Activated T-cell treated with anti-CD3 and anti-CD28 coated beads, Interleukin-2, amount 50 U/mL, for 48 hours (primary cell): ENCODE measurements at regions not wholly inside any gene's neighbourhood (a gene's known extent, or its start where the extent isn't known, plus 50 kb on each side); places are given as distances from the start of the nearest gene placed in this dataset.
A peak's percentile ranks its signal among the peaks of the same experiment; 100 is the strongest.
"Not testable (repeated sequence)": the region's sequence is repeated elsewhere in the genome, so short reads cannot be mapped to it uniquely, and the experiment has no call there.

Experiments
- DNase-seq, 2 experiments: peaks; one replicate each; pipeline ENCODE4 v3.0.0-alpha.2; 2020

DNA sequence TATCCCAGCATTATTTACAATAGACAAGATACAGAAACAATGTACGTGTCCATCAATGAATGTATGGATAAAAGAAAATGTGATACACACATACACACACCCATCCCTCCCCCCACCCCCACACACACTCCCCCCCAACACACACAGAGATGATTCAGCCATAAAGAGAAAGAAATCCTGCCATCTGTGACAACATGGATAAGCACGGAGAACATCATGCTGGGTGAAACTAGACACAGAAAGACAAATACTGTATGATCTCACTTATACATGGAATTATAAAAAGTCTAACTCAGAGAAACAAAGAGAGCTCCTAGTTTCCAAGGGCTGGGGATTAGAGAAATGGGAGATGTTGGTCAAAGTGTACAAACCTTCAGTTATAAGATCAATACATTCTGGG lies 104.8 kb upstream of the LY86 start:
- DNase-seq = no peak

DNA sequence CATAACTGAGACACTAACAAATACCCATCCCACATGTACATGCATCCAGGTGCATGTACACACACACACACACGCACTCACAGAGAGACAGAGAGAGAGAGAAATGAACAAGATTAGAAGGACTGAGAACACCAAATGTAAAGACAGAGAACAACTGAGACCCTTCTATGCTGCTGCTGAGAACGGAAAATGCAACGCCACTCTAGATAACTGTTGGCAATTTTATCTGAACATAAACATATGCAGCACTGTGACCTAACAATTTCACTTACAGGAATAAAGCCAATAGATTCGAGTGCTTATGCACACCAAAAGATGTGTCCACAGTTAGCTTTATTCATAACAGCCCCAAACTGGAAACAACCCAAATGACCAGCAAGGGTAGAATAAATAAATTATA lies 103.8 kb upstream of the LY86 start:
- no peak for DNase-seq

GRCh38 chr6:6486595-6486994 lies 101.9 kb upstream of the LY86 start:
- no peak for DNase-seq

GRCh38 chr6:6491761-6492160 lies 96.8 kb upstream of the LY86 start:
- DNase-seq = no peak

DNA sequence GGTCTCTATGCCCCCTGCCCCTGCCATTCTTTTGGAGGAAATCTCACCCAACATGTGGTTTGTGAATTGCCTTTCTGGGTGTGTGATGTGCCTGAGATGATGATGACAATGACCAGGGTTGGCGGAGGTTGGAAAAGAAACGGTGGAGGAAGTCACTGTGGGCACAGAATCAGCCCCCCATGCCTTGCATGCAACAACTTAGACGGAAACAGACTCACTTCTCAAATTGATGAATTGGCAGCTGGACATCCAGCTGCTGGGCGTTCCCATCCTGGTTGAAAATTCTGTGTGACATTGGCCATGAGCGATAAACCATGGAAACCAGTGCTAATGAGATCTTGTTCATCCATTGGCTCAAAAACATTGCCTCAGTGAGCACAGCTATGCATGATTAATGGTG lies 95.8 kb upstream of the LY86 start:
- DNase-seq = no peak

DNA sequence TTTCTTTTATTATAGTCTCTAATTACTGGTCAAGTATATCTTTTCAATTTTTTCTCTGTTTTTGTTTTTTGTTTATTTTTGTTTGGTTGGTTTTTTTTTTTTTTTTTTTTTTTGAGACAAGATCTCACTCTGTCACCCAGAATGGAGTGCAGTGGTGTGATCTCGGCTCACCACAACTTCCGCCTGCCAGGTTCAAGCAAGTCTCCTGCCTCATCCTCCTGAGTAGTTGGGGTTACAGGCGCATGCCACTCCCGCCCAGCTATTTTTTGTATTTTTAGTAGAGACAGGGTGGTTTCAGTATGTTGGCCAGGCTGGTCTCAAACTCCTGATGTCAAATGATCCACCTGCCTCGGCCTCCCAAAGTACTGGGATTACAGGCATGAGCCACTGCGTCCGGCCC lies 94.4 kb upstream of the LY86 start:
- DNase-seq = not testable (repeated sequence)

DNA sequence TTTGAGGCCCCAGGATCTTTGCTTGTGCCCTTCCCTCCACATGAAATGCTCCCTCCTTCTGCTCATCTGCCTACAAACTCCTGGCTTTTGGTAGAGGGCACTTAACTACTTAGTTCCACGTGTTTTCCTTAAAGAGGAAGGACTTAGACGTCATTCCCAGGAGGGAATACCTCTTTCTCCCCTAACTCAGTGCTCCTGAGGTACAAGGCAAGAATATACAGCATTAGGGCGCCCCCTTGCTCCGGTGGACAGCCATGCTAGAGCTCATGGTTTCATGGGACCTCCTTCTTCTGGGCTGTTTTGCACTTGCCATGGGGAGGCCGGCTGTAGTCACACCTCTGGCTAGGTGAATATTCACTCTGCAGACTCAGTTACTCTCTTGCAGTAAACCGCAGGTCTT lies 93.8 kb upstream of the LY86 start:
- DNase-seq = peak; percentile 45 to 53

DNA sequence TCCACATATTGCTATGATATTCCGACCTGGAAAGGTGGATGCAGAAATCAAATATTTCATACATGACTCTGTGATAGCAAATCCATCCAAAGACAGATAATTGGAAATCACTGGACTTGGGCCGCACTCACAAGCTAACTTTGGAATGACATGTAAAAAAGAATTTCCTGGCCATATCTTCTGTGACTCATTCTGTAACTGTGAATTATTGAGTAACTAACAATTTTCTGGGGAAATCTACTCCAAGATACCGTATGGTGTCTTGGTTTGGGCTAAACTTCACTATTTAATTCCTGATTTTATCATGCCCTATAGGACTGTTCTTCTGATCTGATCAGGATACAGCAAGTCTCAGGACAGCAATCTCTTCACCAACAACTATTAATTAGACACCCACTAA lies 92.7 kb upstream of the LY86 start:
- no peak for DNase-seq

GRCh38 chr6:6497541-6497940 lies 91.0 kb upstream of the LY86 start:
- no peak for DNase-seq

DNA sequence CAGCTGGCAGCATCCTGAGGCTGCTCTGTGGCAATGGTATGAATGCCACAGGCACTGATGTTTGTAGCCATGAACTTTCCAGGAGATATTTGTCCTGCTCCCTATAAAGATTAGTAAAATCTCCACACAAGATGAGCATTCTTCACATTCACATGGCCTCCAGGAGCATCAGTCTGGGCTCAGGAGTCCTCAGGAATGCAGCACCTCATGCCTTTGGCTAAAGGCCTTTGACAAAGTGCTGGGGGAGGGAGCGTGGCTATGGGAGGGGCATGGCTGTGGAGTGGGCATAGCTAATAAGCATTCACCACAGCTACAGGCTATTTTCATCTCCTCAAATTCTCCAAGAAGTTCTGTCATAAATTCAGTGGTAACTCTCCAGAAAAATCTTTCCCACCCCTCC lies 90.5 kb upstream of the LY86 start:
- DNase-seq = no peak

GRCh38 chr6:6503191-6503590 lies 85.3 kb upstream of the LY86 start:
- no peak for DNase-seq

DNA sequence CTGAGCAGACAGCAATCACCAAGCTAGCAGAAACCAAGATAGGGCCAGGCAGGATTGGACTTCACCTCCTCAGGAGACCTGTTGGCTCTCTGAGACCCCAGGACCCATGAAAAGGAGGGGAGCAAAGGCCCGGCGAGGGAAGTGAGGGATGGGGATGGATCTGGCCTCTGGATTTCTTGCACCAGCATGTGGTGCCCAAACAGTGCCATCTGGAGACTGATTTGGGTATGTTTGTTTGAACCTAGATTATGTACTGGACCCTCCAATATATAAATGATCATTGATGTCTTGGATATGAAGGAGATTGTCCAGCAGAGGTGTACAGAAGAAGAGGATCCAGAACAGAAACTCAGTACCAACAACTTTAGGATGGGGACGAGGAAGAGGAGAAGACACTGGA lies 83.4 kb upstream of the LY86 start:
- no peak for DNase-seq

GRCh38 chr6:6508643-6509042 lies 79.9 kb upstream of the LY86 start:
- no peak for DNase-seq

GRCh38 chr6:6509284-6509683 lies 79.2 kb upstream of the LY86 start:
- no peak for DNase-seq

DNA sequence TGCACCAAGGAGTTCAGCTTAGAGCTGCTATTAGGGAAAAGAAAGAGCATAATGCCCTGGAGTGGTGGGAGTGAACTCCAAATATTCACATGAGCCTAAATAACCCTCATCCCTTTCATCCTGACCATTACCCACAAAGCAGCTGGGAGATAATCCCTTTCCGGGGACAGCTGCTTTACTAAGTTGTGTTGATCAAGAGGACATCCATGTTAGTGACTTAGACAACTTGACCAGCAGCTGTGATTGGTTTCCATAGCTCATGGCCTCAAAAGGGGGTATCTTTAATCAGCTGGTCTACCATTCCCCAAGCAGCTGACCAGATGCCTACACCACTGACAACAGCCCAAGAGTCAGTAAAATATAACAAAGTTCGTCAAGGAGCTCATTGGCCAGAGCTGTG lies 75.8 kb upstream of the LY86 start:
- DNase-seq = no peak

DNA sequence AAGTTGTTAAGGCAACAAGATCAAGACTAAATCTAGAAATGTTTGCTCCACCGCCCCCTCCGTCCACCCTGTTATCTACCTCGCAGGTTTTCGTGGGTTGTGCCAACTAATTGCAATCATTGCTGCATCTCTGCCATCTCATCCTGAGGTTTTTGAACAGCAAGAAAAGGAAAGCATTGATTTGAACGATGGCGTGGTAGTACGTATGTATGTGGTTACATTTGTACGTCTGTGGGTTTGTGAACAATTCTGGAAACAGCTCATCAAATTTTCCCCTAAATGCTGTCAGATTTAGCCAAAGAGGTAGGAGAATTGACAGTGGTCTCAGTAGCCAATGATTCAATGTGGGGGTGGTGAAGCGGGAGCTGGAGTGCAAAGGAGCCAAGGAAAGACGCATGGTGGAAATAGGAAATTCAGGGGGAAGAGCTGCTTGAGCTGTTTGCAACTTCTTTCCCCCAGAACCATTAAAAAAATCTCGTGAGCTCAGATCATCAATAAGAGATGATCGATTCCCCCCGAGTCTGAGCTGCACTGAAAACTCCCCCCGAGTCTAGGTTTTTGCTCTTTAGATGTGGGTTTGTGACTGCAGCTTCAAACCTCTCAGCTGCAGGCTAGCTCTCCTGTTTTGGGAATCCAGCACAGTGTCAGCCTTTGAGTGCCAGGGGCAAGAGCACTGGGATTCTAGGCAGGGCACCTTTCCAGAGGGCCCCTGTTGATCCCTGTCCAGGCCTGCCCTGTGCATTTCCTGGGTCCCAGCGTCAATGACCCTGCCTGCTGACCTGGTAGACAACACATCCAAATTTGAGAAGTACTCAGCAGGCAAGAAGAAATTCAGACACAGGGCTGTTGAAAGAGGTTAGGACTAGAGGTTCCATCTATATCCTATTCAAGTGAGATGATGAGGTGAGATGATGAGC lies 72.6 kb upstream of the LY86 start:
- peak; percentile 74 to 75 for DNase-seq

- DNase-seq = peak in 1 of 2 experiments; percentile 38
Measured at GRCh38 chr6:6516666-6517458, 71.7 kb upstream of the LY86 start.

DNA sequence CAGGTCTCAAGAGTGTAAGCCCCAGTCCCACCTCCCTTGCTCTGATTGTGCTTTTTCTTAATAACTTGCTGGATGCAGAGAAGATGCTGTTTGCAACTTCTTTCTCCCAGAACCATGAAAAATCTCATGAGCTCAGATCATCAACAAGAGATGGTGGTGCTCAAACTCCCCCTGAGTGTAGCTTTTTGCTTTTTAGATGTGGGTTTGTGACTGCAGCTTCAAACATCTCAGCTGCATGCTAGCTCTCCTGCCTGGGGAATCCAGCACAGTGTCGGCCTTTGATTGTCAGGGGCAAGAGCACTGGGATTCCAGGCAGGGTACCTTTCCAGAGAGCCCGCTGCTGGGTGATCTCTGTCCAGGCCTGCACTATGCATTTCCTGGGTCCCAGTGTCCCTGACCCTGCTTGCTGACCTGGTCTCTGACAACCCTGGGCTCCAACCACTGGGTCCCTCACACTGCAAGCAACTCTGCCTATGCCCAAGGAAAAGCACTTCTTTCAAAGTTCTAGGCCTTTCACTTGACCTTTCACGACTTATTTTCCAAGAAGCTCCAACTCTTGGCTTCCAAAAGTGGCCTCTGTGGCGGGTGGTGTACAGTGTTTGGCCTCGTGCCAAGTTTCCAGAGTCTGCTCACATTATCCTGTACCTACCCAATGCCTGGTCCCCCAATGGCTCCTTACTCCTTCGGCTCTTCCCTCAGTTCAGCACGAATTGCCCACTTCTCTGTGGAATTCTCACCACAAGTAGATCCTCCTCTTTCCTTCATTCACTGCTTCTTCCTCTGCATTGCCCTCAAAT lies 69.7 kb upstream of the LY86 start:
- DNase-seq = no peak

DNA sequence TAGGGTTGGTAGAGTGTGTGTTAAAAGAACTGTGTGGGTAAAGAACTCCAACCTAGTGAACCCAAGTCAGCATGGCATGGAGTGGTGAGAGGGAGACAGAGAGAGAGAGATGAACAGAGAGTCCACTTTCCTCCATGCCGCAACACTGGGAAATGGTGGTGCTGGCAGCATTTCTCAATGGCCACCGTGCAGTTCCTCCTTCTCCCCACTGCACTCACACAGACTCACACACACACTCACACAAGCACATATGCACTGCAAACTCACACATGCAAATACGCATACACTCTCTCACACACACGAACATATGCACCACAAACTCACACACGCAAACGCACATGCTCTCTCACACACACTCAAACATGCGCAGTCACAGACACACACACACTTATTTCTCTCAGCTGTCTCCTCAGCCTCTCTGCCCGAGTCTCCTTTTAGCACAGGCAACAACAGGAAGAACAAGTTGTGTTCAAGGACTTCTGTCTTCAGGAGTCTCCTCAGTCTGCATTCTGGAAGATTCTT lies 66.5 kb upstream of the LY86 start:
- DNase-seq = no peak

DNA sequence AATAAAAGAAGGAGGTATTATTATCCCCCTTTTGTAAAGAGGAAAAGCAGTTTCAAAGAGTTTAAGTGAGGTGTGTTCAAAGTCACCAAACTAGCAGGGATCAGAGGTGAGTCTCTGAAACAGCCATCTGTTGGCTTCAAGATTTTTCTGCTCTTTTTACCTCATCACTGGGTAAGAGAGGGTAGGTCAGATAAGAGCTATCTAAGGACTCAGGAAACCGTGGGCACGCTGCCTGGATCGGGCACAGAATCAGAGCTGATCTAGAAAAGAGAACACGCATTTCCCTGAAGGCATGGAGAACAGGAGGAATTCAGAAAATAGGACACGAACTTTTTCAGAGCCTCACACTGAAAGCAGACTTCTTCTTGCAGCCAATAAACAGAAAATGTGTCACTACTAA lies 65.8 kb upstream of the LY86 start:
- no peak for DNase-seq

GRCh38 chr6:6524951-6525350 lies 63.6 kb upstream of the LY86 start:
- DNase-seq = no peak

DNA sequence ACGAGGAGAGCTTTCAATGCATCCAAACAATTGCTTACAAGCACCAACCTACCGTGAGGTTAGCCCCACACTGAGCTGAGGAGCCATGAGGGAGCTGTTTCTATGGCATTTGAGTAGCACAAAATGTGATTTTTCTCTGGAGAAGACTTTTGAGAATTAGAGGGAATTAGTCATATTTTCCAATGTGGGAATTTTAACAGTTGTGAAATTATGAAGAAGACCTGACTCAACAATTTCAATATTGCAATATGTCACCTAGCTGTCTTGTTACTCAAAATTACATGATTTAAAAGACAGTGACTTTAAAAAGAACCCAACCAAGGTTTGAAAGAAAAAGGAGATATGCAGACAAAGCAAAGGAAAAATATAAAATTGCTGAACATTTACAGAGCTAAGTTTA lies 62.6 kb upstream of the LY86 start:
- DNase-seq = no peak

DNA sequence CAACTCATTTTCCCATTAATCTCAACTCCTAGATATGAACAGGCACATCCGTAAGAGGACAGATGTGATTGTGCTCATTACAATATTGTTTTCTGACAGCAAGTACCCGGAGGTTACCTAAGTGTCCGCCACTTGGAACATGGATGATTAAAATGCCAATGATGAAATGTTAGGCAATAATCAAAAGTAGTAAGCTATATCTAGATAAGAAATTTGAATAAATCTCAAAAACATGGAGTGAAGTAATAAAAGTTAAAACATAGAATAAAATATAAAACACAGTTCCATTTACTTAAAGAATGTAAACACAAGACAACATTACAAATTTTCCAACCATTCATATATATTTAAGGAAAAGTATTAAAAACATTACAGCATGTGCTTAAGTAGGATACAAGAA lies 59.2 kb upstream of the LY86 start:
- DNase-seq = no peak
